ENCODE measurements at regions not wholly inside any gene's neighbourhood (a gene's known extent, or its start where the extent isn't known, plus 50 kb on each side); places are given as distances from the start of the nearest gene placed in this dataset.

DNA sequence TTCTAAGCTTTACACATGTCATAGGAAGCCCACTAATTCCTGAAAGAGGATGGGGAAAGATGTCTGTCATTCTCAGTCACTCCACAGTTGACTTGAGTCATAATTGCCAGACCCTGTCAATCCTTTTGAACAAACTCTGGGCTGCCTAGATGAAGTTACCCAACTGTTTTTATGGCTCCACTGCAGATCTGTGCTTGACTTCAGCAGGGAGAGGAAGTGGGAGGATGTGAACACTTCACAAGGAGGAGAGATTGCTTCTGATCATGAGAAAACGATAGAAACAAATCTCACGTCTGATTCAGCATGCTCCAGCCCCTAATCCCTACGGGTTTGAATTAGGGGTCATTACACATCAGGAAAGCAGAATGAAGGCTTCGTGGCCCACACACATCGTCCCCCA is 596.6 kb upstream of the CELF2 start:
- DNase-seq (ENCODE audit: low read depth, low spot score), result no peak

DNA sequence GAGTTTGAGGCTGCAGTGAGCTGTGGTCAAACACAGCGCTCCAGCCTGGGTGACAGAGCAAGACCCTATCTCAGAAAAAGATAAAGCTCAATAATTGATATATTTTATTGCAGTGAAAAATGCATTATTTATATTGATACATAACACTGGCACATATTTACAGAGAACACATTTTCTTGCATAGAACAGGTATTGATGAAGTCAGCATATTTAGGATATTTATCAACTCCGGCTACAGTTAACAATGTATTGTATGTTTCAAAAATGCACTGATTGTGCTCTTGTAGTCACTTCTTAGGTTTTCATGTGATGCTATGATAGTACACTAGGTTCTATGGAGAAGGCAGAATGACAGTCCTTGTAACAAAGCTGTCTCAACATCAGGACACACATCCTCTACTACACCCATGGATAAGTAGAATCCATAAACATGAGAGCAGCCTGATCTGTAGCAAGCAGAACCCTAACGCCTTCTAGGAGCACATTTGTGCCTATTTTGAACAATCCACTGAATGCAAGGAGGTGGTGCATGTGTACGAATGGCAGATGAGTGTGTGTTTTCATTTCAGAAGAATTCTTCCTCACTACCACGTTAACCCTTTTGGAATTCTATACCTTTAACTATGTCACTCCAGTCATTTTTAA is 586.1 kb upstream of the CELF2 start:
- DNase-seq (ENCODE audit: low read depth, low spot score), result no peak

DNA sequence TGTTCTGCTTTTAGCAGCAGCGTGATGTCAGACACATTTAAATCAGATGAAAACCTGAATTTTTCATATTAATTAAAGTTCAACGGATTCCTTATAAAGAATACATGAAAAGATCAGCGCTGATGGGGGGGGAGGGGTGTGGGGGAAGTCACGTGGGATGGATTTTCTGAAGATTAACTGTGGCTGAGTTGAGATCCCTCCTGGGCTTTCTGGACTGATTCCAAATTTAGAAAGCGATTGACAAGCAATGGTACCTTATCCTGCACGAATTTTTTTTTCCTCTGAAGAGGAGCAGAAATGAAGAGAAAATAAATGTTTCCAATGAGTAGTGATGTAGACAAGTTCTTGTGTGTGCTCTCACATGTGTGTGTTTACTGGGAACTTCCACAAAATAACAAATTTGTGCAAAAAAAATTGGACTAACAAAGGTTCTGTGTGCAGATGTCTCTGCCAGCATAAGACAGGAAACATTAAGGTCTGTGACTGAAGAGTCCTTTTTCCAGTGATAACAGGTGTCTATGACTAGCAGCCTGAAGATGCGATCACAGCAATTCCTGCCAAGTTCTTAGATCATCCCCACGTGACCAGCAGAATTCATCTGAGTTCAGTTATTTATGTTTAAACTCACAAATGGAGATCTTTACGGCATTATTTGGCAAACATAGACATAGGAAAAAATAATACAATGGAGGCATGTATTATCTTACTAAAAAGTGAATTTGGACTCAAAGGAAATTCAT is 585.2 kb upstream of the CELF2 start:
- no peak for DNase-seq (ENCODE audit: low read depth, low spot score)

DNA sequence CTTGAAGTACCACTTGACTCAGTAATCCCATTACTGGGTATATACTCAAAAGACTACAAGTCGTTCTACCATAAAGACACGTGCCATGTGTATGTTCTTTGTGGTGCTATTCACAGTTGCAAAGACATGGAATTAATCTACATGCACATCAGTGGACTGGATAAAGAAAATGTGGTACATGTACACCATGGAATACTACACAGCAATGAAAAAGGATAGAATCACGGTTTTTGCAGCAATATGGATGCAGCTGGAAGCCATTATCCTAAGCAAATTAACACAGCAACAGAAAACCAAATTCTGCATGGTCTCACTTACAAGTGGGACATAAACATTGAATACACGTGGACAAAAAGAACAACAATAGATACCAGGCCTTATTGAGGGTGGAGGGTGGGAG is 583.4 kb upstream of the CELF2 start:
- DNase-seq (ENCODE audit: low read depth, low spot score), result no peak

DNA sequence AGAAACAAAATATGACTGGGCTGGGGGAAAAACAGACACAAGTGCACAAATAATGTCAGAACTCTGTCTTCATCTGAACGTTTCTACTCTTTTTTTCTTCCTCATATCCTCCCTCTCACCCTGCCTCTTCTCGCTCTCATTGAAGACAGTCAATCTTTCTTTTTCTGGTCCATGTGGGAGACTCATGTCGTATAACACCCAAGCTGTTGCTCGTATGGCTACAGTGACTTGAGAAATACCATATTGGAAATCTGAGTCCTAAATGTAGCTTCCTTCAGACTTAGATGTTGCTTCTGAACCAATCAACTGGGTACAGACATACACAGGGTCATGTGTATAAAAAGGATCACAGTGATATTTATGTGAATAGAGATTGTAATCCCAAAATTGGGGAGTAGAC is 579.8 kb upstream of the CELF2 start:
- no peak for DNase-seq (ENCODE audit: low read depth, low spot score)

DNA sequence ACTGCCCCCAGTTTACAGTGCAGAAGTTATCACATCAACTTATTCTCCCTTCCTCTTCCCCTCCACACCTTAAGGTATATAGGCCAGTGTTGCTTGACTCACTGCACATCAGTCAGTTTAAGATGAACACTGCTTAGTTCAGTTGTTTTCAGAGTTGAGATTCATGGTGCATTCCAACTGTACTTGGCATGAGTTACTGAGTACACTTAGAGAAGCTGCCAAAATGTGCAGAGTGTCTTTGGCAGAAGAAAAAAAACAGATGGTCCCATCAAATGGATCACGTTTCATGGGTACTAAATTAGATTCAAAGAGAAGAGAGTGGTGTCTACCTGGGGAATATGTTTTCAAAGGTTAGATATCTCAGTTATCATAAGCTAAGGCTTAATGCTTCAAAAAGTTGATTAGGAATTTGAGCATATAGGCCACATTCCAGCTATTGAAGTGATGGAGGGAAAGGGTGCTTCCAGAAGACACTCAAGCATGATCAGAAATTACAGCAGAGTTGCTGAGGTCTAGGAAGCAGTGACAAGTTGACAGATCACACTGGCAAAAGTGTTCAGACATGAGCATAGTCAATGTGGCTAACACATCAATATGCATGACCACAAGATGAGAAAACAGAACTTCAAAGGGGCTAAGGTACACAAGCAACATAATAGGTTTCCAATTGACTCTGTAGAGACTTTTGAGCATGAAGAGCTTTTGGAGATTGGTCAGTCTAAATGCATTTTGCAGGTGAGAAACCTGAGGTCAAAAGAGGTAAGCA is 579.2 kb upstream of the CELF2 start:
- no peak for DNase-seq (ENCODE audit: low read depth, low spot score)

DNA sequence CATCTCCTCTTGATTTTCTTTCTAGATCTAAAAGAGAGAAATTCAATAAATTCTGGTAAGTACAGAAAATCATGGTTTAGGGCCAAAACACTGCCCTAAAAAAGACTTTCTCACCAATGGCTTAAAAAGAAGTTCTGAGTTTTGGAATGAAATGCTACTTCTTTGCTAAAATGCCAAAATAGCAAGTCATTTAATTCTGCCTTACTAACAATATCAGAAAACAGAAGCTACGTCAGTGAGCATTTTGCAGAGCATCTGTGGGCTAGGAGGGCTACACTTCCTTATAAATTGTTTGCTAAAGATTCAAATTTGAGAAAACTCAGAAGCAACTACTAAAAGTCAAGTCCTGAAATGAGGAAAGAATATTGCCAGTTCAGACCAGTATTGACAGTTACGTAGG is 560.8 kb upstream of the CELF2 start:
- DNase-seq (ENCODE audit: low read depth, low spot score), result no peak

DNA sequence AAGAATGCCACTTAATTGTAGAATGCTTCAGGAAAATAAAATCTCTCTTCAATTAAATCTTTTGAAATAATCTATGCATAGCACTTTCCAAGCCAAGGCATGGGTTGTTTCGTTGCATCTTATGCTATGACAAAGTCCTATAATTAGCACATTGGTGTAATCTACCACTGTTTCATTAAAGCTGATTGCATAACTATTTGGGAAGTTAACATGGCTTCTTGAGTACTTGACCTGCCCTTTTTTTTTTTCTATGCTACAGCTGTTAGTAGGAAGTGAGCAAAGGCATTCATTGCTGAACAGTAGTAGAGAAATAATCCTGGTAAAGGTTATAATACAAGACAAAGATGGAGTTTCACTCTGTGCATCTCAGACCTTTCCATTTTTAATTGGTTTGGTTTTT is 557.2 kb upstream of the CELF2 start:
- no peak for DNase-seq (ENCODE audit: low read depth, low spot score)

DNA sequence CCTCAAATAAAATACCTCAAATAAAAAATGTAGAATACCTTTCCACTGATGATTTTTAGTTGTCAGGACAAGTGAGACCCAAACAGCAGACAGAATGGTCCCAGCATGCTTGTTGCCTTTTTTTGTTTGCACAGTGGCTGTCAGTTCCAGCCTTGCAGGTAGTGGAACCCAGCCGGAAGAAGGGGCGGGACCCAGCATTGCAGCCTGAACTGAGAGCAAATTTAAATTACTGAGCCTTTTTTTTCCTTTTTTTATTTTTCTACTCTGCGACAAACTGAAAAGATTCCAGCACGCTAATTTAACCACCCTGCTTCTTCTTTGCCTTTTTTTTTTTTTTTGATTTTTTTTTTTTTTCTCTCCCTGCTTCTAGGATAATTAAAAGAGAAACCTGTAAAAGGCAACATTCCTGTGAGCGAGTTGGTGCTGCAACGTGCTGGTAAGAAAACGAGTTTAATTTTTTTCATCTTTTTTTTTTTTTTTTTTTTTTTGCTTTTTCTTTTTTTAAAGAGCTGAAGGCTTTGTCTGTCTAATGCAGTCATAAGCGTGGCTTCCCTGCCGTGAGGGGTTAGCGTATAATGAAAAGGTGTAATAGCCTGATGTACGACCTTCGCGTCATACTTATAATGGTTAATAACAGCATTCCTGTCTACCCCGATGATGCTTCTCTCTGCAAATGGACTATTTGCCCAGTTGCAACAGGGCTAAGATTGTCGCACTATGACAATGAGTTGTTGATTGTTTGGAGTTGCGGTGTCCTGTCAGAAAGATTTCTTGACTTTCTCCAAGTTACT is 555.3 kb upstream of the CELF2 start:
- DNase-seq (ENCODE audit: low read depth, low spot score), result no peak

DNA sequence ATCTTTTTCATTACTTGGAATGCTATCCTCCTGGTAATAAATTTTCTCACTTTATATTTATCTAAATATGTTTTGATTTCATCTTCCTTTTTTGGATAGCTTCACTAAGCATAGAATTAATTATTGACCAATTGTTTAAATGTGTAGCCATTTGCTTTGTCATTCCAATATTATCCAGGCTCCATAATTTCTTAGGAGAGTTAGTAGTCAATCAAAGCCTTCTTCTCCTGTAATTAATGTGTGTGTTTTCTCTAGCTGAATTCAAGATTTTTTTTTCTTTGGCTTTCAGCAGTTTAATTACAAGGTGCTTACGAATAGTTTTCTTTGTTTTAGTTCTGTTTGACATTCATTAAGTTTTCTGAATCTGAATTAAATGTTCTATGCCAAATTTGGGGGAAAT is 545.9 kb upstream of the CELF2 start:
- no peak for DNase-seq (ENCODE audit: low read depth, low spot score)

DNA sequence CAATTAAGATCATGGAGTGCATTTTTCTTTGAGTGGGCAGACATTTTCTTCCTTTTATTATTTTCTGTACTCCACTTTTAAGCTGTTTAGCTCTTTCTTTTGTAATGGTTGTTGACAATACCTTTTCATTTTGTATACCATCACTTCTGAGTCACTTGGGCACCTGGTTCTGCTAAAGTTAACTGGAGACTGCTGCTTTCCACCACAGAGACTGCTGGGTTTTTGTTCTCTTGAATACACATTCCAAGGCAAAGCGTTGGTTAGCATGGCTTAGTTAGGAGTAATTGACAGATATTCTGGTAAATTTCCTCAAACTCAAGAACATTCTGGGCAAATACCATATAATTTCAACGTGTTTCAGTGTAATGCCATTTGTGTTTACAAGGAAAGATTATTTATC is 541.9 kb upstream of the CELF2 start:
- no peak for DNase-seq (ENCODE audit: low read depth, low spot score)

DNA sequence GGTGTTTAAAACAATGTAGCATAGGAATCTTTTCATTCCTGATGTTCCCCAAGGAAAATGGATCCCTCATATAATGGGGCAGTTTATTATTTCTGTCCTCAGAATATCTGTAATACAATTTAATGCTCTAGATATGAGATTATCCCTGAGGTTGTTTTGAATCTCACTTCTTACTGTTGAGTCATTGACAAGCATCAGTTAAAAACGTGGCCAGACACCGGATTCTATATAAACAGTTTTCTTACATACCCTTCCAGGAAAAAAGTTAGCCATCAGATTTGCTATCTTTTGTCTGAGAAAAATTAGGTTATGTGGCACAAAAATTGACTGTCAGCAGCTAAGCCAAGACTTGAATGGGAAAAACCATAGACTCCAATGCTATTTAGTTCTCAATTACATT is 539.8 kb upstream of the CELF2 start:
- DNase-seq (ENCODE audit: low read depth, low spot score), result no peak

DNA sequence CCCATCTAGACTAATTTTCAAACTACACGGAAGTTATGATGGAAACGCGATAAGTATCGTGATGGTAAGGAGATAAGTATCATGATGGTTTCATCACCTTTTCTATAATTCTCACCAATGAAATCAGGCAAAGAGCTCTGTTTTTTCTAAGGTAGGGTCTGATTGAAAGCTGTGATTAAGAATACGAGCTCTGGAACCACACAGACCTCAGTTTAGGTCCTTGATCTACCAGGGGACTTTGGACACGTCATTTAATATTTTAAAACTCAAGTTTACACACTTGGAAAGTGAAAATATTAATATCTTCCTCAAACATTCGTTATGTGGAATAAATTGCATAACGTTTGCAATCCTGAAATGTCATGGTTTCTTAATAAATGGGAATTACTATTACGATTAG is 538.2 kb upstream of the CELF2 start:
- no peak for DNase-seq (ENCODE audit: low read depth, low spot score)

DNA sequence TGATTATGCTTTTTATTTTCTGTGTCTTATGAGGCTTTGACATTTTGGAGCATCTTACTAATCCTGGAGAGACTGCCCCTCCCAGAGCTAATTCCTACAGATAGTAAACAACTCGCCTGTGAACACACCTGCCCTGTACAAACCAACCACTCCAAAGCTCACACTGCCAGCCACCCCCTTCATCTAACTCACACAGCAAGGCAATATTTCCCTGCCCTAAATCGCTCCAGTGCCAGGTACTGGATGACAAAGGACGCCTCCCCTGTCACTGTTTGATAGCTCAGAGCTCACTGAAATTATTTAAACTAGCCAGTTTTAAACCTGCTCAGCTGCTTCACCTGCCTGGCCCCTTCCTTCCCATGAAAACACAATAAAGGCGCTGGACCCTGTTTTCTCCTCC is 535.1 kb upstream of the CELF2 start:
- DNase-seq (ENCODE audit: low read depth, low spot score), result no peak

DNA sequence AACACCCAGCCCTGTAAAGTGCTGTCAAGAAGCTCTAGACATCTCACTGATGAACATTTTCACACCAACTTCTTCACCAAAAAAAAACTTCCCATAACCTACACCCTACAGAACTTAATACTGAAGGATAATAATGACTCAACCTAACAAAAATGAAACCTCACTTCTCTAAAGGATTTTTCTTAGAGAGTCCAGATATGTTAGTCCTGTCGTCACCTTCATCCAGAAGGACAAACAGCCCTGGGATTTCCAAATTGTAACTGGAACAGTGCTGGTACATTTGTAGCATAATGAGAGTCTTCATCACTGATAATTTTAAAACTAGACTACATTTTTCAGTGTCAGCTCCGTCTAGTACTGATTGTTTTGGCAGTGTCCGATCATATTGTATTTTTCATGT is 528.6 kb upstream of the CELF2 start:
- no peak for DNase-seq (ENCODE audit: low read depth, low spot score)

DNA sequence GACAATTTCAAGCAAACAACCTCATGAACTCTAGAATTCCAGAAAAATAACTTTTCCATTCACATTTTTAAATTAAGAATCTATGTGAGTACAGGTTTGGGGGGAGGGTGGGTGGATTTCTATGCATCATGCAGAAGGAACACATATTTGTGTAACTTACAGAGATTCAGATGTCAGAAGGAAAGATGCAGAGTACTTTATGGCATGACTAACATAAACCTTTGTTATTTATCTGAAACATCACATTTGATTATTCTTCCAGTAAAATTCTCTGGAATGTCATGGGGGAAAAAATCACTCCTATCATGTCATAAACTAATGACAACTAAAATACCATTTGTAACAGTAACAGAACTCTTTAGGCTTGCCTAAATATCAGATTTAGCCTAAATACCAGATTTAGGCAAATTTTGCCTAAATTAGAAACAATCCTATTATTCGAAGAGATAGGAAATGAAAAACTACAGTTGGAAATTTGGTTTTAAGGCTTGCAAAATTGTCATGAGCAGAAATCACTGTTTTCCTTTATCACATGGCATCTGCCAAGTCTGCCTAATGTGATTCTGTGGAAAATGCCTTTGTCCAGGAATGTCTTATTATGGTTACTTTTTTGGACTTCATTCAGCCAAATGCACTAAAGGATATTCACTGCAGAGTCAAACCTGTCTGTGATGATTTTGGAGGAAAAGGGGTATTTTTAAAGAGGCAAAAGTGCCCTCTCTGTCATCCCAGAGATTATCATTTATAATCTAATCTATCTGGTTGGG is 527.7 kb upstream of the CELF2 start:
- DNase-seq (ENCODE audit: low read depth, low spot score), result no peak

DNA sequence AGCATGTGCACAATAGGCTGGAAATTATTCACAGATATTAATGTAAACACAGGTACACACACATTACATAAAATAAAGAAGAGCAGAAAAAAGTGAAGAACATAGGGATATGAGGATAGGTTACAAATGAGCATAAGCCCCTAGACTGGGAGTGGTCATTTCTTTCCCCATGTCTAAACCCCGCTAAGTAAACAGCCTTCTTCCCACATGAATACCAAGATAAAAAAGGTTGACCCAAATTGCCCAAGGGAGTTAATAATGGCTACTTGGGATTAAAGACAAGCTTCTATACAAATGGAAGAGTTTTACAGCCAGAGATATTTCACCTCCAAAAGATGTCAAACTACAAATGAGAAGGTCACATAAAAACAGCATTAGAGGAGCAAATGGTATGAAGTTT is 527.1 kb upstream of the CELF2 start:
- no peak for DNase-seq (ENCODE audit: low read depth, low spot score)

DNA sequence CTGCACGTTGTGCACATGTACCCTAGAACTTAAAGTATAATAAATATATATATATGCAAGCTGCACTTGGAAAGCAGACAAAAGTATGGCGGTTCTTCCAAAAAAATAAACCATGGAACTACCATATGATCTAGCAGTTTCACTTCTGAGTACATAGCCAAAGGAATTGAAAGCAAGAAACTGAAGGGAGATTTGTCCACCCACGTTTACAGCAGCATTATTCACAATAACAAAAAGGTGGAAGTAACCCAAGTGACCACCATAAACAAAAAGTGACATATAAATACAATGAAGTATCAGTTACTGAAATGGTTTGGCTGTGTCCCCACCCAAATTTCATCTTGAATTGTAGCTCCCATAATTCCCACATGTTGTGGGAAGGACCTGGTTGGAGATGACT is 525.3 kb upstream of the CELF2 start:
- DNase-seq (ENCODE audit: low read depth, low spot score), result no peak

DNA sequence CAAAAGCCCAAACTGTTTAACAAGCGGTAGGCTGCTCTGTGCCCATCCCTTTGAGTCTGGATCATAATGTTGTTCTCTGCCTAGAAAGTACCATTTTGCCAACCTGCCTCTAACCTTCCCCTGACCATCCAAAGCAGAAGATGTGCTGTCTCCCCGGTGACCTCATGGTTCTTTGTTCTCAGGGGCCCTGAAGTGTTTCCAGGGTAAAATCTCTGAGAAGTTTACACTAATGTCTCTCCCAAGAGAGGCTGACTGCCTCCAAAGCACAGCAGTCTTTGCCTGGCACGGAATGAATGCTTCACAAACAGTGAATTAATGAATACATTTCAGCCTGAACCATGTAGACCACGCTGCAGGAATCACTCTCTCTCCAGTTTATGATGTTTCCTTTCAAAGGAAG is 523.8 kb upstream of the CELF2 start:
- DNase-seq (ENCODE audit: low read depth, low spot score), result no peak

DNA sequence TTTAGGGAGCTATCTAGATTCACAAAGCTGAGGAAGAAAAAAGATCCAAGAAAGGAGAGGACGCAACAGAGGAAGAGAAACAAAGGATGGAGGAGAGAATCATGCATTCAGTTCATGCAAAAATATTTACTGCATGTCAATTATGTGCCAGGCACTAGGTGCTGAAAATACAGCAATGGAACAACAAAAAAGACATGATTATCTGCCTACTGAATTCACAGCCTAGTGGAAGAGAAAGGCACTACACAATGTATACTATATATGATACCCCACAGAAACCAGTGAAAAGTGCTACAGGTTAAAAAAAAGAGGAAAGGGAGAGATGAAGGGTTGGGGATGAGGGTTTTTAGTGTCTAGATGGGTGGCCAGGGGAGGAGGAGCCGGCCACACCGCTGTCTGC is 520.4 kb upstream of the CELF2 start:
- no peak for DNase-seq (ENCODE audit: low read depth, low spot score)

DNA sequence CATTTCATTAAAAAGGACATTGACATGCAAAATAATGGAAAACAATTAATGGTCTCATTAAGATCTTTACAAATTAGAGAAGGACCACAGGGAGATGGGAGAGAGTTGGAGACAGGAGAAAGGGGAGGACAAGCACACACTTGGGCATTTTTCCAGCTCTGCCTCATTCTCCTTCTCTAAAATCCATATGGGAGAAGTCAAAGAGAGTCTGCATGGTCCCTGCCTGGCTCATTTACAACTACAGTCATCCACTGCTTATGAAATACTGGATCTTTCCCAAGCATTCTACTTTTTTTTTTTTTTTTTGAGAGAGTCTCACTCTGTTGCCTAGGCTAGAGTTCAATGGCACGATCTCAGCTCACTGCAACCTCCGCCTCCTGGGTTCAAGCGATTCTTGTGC is 518.9 kb upstream of the CELF2 start:
- no peak for DNase-seq (ENCODE audit: low read depth, low spot score)
